ENCODE measurements at regions not wholly inside any gene's neighbourhood (a gene's known extent, or its start where the extent isn't known, plus 50 kb on each side); places are given as distances from the start of the nearest gene placed in this dataset.

DNA sequence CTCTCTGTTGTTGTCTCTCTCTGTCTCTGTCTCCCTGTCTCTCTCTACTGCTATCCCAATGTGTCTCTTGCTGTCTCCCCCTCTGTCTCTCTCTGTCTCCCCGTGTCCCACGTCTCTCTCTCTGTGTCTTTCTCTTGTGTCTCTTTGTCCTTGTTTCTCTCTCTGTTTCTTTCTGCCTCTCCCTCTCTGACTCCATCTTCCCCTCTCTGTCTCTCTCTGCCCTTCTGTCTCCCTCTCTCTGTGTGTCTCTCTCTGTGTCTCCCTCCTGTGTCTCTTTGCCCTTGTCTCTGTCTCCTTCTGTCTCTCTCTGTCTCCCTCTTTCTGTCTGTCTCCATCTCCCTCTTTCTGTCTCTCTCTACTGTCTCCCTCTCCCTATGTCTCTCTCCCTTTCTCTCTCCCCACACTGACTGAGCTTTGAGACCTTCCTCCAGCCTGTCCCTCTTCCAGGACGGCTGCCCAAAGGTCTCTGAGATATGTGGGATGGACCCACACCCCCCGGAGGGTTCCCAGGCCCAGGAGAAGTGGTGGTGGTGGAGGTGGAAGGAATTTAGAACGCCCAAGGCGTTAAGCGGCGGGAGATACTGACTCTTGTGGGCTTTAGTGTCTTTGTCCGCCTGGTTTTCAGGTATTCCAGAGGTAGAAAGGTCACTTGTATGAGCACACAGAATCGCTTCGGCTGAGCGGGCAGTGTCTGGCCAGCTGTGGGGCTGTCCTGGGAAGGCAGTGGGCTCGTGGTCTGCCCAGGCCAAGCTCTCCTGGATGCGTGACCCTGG is 65.5 kb upstream of the CCND1 start:
- no peak for TF ChIP-seq POLR2A (IDR thresholded peaks at IDR 0.05; ENCODE audit: low read depth, low read length)
- no peak for TF ChIP-seq POLR2AphosphoS5 (IDR thresholded peaks at IDR 0.05; ENCODE audit: low read depth, low read length)
